ENCODE measurements at regions not wholly inside any gene's neighbourhood (a gene's known extent, or its start where the extent isn't known, plus 50 kb on each side); places are given as distances from the start of the nearest gene placed in this dataset.

GRCh38 chr20:39176457-39176856 lies 214.3 kb downstream of the DHX35 start:
- TF ChIP-seq CHD2 (IDR thresholded peaks at IDR 0.05; ENCODE audit: low read length) (no peak), CTCF (IDR thresholded peaks at IDR 0.05; ENCODE audit: control extremely low read depth in 1 of 3, insufficient read depth in 1 of 3, low read depth in 1 of 3, low read length in 3 of 3) (no peak), TAF7 (optimal IDR thresholded peaks at IDR 0.05; ENCODE audit: borderline replicate concordance, low read depth, low read length) (no peak), GABPA (IDR thresholded peaks at IDR 0.05; ENCODE audit: borderline replicate concordance, insufficient read depth, low read length) (no peak), POLR2A (IDR thresholded peaks at IDR 0.05; ENCODE audit: control extremely low read depth in 1 of 2, low read depth in 2 of 2, low read length in 2 of 2) (no peak), BRCA1 (IDR thresholded peaks at IDR 0.05; ENCODE audit: low read depth, low read length) (no peak)
